Fibroblast of mammary gland (primary cell): ENCODE measurements at regions not wholly inside any gene's neighbourhood (a gene's known extent, or its start where the extent isn't known, plus 50 kb on each side); places are given as distances from the start of the nearest gene placed in this dataset.
A peak's percentile ranks its signal among the peaks of the same experiment; 100 is the strongest.

Source experiments
- DNase-seq: peaks from one replicate; pipeline ENCODE4 v3.0.0-alpha.2; 2010; ENCODE audit warnings: low read depth
- H3K4me3 ChIP-seq: 2 replicates; pipeline ENCODE4 v1.5.1; 2011; ENCODE audit warnings: low read depth, mild to moderate bottlenecking, low read length, moderate library complexity; ENCODE audit not compliant: control insufficient read depth
- CTCF ChIP-seq: conservative IDR thresholded peaks from 2 replicates; pipeline ENCODE4 v1.5.1; 2011; ENCODE audit warnings: low read depth, low read length, inconsistent platforms; ENCODE audit not compliant: control insufficient read depth, insufficient read depth

- H3K4me3 ChIP-seq, result no peak overlapping the region
- DNase-seq, result peak; percentile 55
- no peak for TF ChIP-seq CTCF
Measured at GRCh38 chr12:105462831-105463230, 132.3 kb downstream of the C12orf75 start.

- no peak overlapping the region for H3K4me3 ChIP-seq
- DNase-seq, result no peak
- no peak for TF ChIP-seq CTCF
Measured at GRCh38 chr12:105464406-105464805, 133.9 kb downstream of the C12orf75 start.

- no peak for TF ChIP-seq CTCF
- DNase-seq, result no peak
- H3K4me3 ChIP-seq, result no peak overlapping the region
Measured at GRCh38 chr12:105466231-105466900, 135.9 kb downstream of the C12orf75 start.

- TF ChIP-seq CTCF, result no peak
- no peak for DNase-seq
- H3K4me3 ChIP-seq, result no peak overlapping the region
Measured at GRCh38 chr12:105466901-105467598, 136.6 kb downstream of the C12orf75 start.

GRCh38 chr12:105467710-105468366 lies 137.3 kb downstream of the C12orf75 start:
- DNase-seq, result no peak
- TF ChIP-seq CTCF, result no peak
- H3K4me3 ChIP-seq, result no peak overlapping the region

GRCh38 chr12:105468464-105468863 lies 138.0 kb downstream of the C12orf75 start:
- H3K4me3 ChIP-seq, result no peak overlapping the region
- TF ChIP-seq CTCF, result no peak
- no peak for DNase-seq
